ENCODE measurements at regions not wholly inside any gene's neighbourhood (a gene's known extent, or its start where the extent isn't known, plus 50 kb on each side); places are given as distances from the start of the nearest gene placed in this dataset.

DNA sequence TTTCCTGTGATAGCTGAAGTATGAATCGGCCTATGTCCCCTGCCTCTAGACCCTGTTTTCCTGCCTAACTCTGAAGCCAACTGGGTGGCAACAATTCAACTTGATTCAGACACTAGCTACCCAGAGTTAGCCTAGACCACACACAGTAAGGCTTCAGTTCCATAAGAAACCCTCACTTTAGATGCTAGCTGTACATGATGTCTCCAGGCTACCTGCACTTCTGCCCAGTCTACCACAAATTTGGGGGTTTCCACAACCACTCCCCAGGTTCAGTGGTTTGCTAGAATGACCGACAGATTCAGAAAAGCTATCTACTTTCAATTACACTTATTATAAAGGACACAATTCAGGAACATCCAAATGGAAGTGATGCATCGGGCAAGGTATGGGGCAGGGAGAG lies 119.4 kb upstream of the VLDLR start:
- TF ChIP-seq, protein P1, sequence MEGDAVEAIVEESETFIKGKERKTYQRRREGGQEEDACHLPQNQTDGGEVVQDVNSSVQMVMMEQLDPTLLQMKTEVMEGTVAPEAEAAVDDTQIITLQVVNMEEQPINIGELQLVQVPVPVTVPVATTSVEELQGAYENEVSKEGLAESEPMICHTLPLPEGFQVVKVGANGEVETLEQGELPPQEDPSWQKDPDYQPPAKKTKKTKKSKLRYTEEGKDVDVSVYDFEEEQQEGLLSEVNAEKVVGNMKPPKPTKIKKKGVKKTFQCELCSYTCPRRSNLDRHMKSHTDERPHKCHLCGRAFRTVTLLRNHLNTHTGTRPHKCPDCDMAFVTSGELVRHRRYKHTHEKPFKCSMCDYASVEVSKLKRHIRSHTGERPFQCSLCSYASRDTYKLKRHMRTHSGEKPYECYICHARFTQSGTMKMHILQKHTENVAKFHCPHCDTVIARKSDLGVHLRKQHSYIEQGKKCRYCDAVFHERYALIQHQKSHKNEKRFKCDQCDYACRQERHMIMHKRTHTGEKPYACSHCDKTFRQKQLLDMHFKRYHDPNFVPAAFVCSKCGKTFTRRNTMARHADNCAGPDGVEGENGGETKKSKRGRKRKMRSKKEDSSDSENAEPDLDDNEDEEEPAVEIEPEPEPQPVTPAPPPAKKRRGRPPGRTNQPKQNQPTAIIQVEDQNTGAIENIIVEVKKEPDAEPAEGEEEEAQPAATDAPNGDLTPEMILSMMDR (IDR thresholded peaks at IDR 0.05), result no peak
- no peak for TF ChIP-seq POLR2A (IDR thresholded peaks at IDR 0.05)
